Activated naive CD8-positive, alpha-beta T cell treated with anti-CD3 and anti-CD28 coated beads, Interleukin-2, amount 50 U/mL, for 16 hours (primary cell): ENCODE measurements at regions not wholly inside any gene's neighbourhood (a gene's known extent, or its start where the extent isn't known, plus 50 kb on each side); places are given as distances from the start of the nearest gene placed in this dataset.

Experiments used
- DNase-seq: peaks from one replicate; pipeline ENCODE4 v3.0.0-alpha.2; 2020; ENCODE audit warnings: low read depth, low spot score

DNA sequence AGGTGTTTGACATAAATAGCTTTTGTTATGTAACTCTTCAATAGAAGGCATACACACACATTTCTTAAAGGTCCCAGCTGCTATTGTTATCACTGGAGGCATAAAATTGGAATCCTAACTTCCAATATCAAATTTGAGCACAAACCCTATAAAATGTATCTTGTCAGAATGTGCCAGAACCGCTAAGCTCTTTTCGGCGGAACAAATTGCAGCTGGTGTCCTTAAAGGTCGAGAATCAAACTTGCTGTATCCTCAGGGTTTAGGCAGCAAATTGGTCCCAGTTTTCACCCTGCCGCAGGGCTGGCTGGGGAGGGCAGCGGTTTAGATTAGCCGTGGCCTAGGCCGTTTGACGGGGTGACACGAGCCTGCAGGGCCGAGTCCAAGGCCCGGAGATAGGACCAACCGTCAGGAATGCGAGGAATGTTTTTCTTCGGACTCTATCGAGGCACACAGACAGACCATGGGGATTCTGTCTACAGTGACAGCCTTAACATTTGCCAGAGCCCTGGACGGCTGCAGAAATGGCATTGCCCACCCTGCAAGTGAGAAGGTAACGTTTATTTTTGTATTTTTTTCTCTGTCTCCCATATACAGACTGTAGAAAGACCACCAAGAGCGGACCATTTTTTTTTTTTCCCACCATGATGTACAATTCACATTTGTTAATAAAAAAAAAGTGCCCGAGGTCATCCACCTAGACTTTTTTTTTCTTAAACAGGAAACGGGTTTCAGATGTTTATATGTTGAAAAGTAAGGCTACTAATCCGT, 297.1 kb downstream of the IRF8 start:
- no peak for DNase-seq

DNA sequence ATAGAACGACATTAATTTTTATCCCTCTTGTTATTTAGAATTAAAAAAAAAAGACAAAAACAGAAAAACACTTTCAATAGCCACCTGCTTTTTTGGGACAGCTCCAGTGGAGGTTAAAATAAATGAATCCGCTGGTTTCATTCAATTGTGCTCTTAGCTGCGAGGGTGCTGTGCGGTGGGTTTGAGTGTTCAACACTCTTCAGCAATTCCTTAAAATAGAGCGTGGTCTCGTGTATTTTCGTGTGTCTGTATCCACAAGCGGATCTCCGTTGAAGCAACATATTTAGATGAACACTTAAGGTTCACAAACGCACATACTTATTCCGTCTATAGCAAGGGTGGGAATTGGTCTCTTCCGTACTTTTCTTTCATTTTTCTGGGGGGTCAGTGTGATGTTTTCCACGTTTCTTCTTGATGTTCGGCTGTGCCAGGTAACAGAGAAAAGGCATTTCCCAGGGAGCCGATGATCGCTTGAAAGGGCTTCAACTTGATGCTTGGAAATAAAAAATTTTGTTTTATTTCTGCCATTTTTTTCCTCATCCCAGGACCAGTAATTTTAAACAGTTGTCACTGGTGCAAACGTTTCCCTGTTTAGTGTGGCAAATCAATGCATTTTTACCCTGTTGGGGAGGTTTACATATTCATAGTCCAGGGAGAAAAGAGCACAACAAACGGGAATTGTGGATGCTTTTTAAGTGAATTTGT, 297.9 kb downstream of the IRF8 start:
- no peak for DNase-seq

DNA sequence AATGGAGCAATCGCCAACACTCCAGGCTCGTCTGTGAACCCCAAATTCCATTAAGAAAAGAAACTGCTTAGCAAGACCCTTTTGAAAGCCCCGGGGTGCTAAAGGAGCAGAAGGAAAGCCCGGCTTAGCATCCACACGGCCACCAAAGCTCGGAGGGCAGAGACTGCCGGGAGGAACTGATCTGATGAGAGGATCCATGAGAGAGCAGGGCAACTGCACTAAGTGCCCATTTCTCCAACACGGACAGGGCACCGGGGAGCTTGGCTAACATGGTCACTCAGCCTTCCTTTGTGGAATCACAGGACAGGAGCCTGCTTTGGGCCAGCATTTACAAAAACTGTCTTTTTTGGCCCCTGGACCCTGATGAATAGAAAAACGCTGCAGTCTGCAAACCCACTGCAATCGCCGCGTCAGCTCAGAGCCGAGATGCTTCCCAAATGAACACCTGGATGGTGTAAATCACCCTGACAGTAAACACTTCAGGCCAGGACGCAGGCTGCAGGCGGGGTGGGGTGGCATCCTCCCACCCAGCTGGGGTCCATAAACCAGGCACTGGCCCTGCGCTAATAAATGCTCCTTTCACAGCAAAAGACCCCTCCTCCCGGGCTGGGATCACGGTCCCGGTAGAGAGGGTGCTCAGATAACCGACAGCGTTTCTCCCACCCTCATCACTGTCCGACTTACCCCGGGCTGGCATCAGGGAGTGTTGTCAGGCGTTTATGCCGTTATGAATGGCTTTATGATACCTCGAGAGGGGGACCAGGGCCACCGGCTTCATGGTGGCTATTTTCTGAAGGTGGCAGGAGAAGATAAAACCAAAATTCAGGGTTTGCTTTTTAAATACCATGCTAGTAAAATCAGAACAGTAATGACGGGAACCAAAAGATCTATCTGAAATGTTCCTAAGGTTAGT, 299.5 kb downstream of the IRF8 start:
- DNase-seq = no peak

DNA sequence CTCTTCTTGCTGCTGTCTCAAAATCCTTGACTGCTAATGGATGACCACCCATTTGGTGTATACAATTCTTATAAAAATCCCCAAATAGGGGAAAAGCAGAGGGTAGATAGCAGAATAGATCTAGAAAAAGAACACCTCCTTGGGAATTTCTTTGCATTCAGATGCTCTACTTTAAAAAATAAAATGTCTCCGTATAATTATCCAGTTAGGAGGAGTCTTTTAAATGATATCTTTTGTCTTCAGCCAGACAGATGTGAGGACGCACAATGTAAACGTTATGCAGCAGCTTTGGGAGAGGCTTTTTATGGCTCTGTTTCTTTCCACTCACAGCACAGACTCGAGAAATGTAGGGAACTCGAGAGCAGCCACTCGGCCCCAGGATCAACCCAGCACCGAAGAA, 300.2 kb downstream of the IRF8 start:
- DNase-seq = no peak

DNA sequence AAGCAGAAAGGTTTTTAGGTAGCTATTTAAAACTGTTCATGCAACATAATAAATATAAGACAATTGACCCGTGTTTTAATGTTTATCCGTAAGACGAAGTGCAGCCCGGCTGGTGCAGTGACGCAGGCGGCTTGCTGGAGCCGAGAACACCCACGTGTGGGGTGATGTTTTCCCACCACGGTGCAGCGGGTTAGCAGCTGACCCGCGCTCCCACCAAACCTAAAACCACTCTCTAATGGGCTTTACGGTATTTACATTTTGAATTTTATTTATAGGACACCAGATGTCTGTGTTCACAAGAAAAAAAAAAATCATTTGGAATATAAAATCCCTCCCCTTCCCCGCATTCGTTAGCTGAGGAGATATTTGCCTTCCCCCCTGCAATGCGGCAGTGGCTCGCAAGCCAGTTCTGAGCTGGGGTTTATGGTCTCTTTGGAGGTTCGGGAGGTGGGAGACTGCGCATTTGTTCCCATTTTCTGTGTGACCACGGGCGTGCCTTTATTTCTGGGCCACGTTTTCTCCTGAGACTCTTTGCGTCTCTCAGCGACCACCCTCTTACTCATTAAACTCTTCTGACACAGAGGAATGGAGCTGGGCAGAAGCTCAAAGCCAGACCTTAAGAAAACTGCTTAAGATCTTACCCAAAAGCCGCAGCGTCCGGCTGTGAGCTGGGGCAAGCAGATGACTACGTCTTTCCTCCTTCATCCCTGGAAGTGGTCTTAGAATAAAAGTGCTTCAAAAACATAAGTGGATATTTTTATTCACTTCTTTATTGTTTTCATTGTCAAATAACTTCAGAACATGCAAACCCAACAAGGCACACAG, 301.1 kb downstream of the IRF8 start:
- no peak for DNase-seq

DNA sequence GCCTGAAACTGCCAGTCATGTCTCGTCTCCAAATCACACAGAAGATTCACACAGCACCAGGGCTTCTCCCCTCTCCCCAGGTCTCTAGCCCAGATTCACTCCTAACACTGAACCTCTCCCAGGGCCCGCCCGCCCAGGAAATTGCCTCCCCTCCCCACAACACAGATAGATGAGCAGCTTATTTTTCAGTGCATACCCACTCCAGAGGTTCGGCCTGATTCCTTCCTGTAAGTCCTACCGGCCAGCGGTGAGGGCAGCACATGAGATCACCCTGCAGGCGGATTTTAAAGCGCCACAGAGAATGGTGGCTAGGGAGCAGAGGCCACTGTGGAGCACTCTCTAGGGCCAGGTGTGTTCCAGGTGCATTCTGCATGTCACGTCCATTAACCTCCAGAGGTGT, 301.8 kb downstream of the IRF8 start:
- no peak for DNase-seq

DNA sequence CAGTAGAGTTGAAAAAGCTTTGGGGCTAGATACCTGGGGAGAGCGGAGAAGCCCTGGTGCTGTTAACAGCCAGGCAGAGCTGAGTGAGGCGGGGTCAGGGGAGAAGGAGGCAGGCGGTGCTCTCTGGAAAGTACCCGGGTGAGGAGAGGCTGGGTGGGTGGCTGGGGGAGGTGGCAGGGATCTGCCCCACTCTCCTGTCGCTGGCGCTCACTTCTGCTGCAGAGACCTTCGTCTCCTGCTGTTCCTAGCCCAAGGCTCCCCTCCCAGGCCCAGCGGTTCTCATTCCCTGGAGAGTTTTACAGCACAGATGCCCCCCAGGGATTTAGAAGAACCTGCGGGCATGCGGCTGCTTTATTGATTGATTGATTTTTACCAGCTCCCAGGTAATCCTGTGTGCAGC, 302.8 kb downstream of the IRF8 start:
- DNase-seq = no peak

DNA sequence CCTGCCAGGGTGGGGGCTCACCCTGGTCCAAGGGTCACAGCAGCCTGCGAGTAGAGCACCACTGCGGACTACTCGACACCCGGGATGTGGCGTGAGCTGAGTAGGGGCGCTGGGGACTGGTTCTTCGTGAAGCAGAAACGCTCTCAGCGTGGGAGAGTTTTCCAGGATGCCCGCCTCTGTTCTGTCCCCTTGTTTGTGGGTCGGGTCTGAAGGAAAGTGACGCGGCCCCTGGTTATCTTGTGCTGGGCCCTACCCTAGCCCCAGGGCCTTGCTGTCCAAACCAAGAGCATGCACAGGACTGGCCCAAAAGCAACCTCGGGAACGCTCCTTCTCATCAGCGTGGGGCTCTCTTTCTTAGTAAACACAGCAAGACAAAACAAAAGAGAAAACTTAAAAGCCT, 303.3 kb downstream of the IRF8 start:
- no peak for DNase-seq

DNA sequence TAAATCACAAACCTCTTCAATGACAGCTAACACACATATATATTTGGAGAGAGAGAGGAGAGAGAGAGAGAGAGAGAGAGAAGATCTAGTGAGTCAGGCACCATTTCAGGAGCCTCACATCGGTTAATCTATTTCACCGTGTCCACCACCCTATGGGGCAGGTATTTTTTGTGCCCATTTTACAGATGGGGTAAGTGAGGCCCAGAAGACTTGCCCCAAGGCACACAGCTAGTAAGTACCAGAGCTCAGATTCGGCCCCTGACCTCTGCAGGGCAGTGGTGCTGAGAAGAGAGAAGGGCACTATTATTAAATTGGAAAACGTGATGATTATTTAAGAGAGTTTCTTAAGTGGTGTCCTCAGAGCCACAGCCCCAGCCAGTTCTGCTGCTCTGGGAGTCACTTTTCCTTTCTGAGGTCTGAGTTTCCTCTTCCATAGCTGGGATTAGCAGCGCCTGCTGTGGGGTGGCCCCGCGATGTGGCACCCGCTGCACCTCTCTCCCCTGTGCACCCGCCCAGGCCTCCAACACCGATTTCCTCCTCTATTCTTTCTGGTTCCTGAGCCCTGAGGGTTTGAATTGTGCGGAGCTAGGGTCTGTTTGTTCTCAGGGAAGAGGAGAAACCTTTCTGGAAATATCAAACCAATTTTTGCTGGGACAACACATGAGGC, 303.9 kb downstream of the IRF8 start:
- no peak for DNase-seq

DNA sequence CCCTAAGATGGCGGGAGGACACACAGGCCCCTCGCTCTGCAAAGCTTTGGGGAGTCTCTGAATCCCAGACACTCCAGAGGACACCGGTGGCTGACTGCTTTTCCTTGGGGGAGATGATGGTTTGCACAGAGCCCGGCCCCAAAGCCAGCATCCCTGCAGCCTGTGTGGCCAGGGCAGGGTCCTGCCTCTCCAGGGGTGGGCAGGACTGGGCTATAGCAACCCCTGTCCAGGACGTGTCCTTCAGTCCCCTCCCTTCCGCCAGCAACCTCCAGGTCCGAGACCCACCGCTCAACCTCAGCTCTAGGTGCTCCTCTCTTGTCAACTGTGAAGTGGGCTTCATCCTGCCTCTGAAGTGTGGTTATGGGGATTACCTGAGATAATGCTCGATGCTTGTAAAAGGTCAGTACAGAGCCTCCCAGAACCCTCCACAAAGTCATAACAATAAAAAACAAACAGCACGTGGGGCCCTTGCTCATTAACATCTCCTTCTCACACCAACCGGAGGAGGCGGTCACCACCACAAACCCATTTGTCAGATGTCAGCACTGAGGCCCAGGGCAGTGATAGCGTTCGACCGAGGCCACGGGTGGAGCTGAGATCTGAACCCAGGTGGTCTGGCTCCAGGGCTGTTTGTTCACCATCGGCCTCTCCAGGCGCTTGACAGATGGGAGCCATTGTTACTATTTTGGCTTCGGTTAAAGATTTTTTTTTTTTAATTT, 304.8 kb downstream of the IRF8 start:
- DNase-seq = no peak

DNA sequence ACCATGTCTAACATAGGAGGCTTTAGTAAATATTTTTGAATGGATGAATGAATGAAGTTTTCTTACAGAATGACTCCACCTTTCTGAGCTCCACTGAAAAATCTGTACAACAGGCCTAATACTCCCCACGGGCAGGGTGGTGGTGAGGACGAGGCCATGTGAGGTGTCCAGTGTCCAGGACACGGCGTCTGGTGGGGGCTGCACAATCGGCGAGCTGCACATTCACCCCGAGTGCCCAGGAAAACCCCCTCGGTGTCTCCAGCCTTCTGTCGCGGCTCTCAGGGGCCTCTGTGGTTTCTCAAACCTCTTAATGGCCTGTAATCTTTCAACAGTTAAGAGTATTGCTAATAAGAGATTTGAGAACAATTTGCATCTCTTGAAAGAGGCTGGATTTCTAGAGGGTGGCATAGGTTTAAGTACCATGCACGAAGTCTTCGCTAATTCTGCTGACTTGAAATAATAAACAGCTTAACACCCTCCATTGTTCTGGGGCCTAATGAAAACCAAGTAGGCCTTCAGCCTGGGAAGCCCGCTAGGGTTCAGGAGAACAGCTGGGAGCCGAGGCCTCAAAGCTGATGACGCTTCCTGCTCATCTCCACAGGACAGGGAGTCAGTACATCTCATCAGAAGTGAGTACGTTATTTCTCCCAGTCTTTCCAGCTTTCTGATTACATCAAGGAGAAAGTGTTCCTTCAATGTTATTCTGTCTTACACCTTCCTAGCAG, 304.6 kb upstream of the FOXF1 start:
- DNase-seq = no peak

DNA sequence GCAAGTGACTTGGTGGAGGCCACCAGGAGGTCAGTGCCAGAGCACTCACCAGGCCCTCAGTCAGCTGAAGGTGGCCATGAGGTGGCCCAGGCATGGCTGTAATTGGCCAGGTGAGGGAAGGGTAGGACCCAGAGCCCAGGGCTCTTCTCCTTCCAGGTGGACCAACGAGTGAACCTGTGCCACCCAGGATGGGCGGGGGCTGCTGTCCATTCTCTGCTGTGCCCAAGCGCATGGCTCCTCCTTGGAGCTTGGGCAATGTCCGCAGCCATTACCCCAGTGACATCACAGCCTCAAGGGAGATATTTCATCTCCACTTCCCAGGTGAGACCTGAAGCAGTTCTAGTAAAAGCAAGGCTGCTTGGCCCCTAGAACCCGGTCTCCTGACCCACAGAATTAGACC, 303.0 kb upstream of the FOXF1 start:
- DNase-seq = no peak

DNA sequence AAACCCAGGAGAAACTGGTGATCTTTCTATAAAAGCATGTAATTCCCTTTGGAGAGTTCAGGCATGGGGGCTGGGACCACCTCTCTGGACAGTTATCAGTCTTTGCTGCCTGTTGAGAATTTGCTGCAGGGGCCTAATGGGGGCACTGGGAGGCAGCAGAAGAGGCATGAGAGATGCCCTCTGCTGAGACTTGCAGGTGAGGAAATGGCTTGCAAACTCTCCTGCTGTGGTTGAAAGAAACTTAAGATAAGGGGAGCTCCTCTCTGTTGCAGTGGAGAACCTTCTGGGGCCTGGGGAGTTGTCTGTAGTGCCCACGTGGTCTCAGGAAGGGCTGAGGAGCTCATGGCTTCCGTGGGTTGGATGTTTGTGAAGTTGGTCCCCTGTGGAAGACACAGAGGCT, 301.1 kb upstream of the FOXF1 start:
- no peak for DNase-seq

DNA sequence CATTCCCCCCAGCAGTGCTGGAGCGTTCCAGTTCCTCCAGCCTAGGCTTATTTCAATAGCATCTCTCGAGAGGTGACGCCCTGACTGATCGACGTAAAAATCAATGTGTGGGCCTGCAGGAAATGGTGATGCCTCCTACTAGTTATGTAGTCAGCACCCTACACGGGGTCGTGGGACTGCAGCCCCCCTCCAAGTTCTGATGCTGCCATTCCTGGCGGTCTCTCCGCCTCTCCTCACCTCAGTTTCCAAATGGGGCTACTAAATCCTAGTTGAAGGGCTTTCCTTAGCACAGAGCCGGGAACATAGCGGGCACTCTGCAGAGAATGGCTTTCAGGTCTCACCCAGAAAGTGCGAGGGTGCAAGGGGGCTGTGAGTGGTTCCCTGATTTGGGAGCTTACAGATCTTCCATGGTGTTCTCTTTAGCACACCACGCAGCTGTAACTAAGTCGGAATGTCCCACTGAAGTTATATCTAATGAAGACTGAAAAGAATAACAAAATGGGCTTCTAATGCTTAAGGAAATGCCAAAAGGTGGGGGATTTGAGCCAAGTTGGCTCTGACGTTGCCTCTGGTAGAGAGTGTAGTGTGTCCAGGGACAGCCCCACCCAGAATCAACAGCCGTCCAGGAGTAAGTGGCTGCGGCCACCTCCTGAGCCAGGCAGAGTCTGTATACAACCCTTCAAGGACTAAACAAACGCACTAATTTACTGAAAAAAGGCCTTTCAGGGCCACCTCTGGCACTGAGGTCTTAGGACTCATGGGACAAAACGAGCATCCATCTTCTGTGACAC, 299.7 kb upstream of the FOXF1 start:
- DNase-seq = no peak

DNA sequence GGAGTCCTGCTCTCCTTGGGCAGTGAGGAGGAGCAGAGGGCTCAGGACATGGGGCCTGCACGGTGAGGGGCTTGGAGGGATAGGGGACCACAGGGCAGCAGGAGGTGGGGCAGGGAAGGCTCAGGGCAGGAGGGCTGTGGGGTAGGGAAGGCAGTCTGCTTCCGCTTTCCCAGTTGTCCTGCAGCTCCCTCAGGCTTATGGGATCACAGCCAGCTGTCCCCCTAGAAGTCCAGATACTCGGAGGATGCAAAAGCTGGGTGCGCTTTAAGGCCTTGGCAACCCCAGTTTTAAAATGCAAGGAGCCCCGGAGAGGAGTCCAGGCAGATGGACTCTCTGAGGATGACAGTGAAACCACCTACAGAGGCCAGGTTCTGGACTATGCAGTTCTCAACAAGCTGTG, 299.1 kb upstream of the FOXF1 start:
- no peak for DNase-seq

DNA sequence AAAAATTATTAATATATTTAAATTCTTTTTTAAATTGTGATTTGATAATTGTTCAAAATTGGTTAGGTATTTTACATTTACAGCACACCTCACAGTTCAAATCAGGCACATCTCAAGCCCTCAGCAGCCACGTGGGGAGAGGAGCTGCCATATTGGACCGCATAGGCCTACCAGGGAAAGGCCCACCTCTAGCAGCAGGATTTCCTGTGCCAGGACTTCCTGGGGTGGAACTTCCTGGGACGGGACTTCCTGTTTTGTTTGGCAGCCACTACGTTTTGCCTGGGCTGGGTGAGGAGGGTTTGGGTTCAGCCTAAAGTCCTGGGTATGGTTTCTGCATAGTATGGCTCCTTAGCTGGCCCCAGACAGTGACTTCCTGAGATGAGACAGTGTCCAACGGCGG, 298.5 kb upstream of the FOXF1 start:
- DNase-seq = no peak

DNA sequence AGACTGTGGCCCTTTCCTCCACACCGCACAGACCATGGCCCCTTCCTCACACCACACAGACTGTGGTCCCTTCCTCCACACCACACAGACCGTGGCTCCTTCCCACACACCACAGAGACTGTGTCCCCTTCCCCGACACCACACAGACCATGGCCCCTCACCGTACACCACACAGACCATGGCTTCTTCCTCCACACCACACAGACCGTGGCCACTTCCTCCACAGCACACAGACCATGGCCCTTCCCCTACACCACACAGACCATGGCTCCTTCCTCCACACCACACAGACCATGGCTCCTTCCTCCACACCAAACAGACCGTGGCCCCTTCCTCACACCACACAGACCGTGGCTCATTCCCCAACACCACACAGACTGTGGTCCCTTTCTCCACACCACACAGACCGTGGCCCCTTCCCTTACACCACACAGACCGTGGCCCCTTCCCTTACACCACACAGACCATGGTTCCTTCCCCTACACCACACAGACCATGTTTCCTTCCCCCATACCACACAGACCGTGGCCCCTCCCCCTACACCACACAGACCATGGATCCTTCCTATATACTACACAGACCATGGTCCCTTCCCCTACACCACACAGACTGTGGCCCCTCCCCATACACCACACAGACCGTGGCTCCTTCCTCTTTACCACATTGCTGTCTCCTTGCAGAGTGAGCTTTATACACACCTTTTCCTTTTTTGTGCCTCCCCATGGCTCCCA, 297.5 kb upstream of the FOXF1 start:
- no peak for DNase-seq
